GM06990 (cell line): ENCODE measurements at regions not wholly inside any gene's neighbourhood (a gene's known extent, or its start where the extent isn't known, plus 50 kb on each side); places are given as distances from the start of the nearest gene placed in this dataset.

ENCODE experiments used
- DNase-seq: peaks from one replicate; pipeline ENCODE4 v3.0.0-alpha.2; 2011; ENCODE audit not compliant: insufficient read length; ENCODE audit errors: extremely low read depth
- H3K27me3 ChIP-seq: replicated peaks from 2 replicates; pipeline ENCODE4 v1.6.0; 2011; ENCODE audit warnings: low read length; ENCODE audit not compliant: control insufficient read depth, insufficient read depth
- H3K36me3 ChIP-seq: 2 replicates; pipeline ENCODE4 v1.5.1; 2011; ENCODE audit warnings: low read length; ENCODE audit not compliant: control insufficient read depth, insufficient read depth
- H3K4me3 ChIP-seq: replicated peaks from 2 replicates; pipeline ENCODE4 v1.5.1; 2011; ENCODE audit warnings: low read depth, mild to moderate bottlenecking, control low read depth, low read length
- CTCF ChIP-seq: IDR thresholded peaks from 2 replicates; pipeline ENCODE4 v1.5.1; 2011; ENCODE audit warnings: low read length, control low read depth, mild to moderate bottlenecking, inconsistent platforms; ENCODE audit not compliant: insufficient read depth, poor library complexity, severe bottlenecking

- DNase-seq, result no peak
- no peak for TF ChIP-seq CTCF
- Histone ChIP-seq H3K27me3 (no peaks in the 10 kb centered on the region), H3K4me3 (no peak overlapping the region), H3K36me3 (no peaks in the 10 kb centered on the region)
Measured at GRCh38 chr5:68458416-68459021, 243.0 kb downstream of the PIK3R1 start.

- no peak for DNase-seq
- H3K36me3 ChIP-seq, result no peaks in the 10 kb centered on the region
- H3K4me3 ChIP-seq, result no peak overlapping the region
- no peaks in the 10 kb centered on the region for H3K27me3 ChIP-seq
- no peak for TF ChIP-seq CTCF
Measured at GRCh38 chr5:68459093-68459809, 243.7 kb downstream of the PIK3R1 start.

- Histone ChIP-seq H3K36me3 (no peaks in the 10 kb centered on the region), H3K4me3 (no peak overlapping the region), H3K27me3 (no peaks in the 10 kb centered on the region)
- DNase-seq, result no peak
- TF ChIP-seq CTCF, result no peak
Measured at GRCh38 chr5:68459810-68460139, 244.2 kb downstream of the PIK3R1 start.

- Histone ChIP-seq H3K4me3 (no peak overlapping the region), H3K27me3 (no peaks in the 10 kb centered on the region), H3K36me3 (no peaks in the 10 kb centered on the region)
- TF ChIP-seq CTCF, result peak; percentile 69
- no peak for DNase-seq
Measured at GRCh38 chr5:68460147-68460798, 244.7 kb downstream of the PIK3R1 start.

- H3K27me3 ChIP-seq, result no peaks in the 10 kb centered on the region; the same call in 1 of the 2 replicates
- no peaks in the 10 kb centered on the region for H3K36me3 ChIP-seq
- no peak overlapping the region for H3K4me3 ChIP-seq
- no peak for TF ChIP-seq CTCF
- DNase-seq, result no peak
Measured at GRCh38 chr5:68463606-68464005, 248.1 kb downstream of the PIK3R1 start.
